Muscle layer of colon (tissue), 2 donors: ENCODE measurements at regions not wholly inside any gene's neighbourhood (a gene's known extent, or its start where the extent isn't known, plus 50 kb on each side); places are given as distances from the start of the nearest gene placed in this dataset.

Experiments
- H3K27ac ChIP-seq: one replicate; pipeline ENCODE4 v1.7.0; 2013; ENCODE audit warnings: low read depth, mild to moderate bottlenecking, low read length, moderate library complexity
- H3K27me3 ChIP-seq, 2 donors: one replicate each; pipeline ENCODE4 v1.7.0; 2013; ENCODE audit warnings: low read length in 2 of 2, mild to moderate bottlenecking in 2 of 2; ENCODE audit not compliant: insufficient read depth in 2 of 2, control insufficient read depth in 1 of 2
- H3K36me3 ChIP-seq: one replicate; pipeline ENCODE4 v1.7.0; 2013; ENCODE audit warnings: mild to moderate bottlenecking, low read length; ENCODE audit not compliant: insufficient read depth
- H3K4me1 ChIP-seq: one replicate; pipeline ENCODE4 v1.7.0; 2013; ENCODE audit warnings: mild to moderate bottlenecking, low read length; ENCODE audit not compliant: insufficient read depth
- H3K4me3 ChIP-seq, 2 donors: one replicate each; pipeline ENCODE4 v1.7.0; 2013; ENCODE audit warnings: low read length in 2 of 2, low read depth in 1 of 2, mild to moderate bottlenecking in 1 of 2, moderate library complexity in 1 of 2
- H3K9ac ChIP-seq: one replicate; pipeline ENCODE4 v1.7.0; 2013; ENCODE audit warnings: low read length
- H3K9me3 ChIP-seq: one replicate; pipeline ENCODE4 v1.7.0; 2013; ENCODE audit warnings: mild to moderate bottlenecking, low read length
- donor health status: abdominal sarcoma.
- donor health status: Adenocarcinoma of cecum.

DNA sequence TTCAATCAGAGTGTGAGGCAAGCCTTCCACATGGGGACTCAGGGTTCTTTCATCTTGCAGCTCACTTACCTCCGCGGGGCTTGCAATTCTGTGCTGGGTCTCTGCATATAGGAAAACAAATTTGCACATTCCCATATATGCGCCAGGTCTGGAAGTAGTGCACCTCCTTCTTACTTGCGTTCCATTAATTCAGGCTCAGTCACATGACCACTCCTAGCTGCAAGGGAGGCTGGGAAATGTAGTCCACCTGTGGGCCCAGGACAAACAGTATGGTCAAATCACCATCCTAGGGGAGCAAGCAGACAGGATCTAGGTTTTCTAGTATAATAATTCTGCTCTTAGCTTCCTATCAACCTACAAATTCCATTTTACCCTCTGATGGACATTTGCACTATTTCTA, 160.4 kb downstream of the AACS start:
- H3K4me1 ChIP-seq: no peaks in the 10 kb centered on the region
- no peaks in the 10 kb centered on the region for H3K27me3 ChIP-seq
- H3K9me3 ChIP-seq: no peaks in the 10 kb centered on the region
- no peak overlapping the region for H3K27ac ChIP-seq
- H3K4me3 ChIP-seq: no peak overlapping the region
- H3K9ac ChIP-seq: no peak overlapping the region
- no peaks in the 10 kb centered on the region for H3K36me3 ChIP-seq

DNA sequence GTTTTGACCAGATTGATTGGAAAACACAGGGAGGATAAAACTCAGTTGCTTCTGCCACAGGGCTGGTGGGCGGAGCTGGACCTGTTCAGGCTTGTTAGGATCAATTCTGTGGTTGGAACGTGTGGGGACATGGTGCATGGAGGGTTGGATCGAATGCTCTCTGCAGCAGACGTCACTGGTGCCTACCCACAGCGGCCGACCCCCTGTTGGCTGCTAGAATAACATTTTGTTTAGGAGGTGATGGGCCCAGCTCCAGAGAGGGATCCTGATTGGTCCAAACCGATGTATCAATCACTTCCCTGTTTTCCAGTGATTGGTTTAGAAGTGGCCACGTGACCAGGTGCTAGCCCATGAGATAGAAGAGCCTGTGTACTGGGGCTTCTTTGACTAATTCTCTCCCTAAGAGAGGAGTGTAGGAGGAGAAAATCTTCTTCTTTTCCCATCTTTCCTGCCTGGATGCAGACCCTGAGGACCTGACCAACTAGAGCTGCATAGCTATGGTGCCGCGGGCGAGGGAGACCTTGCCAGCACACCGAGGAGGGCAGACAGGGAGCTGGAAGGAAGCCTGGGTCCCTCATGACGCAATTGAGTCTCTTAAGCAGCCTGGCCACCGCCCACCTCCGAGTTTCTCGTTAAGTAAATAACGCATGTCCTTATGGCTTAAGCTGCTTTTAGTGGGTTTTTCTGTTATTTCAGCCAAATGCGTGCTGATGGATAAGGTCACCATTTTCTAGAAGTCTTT, 163.5 kb downstream of the AACS start:
- Histone ChIP-seq H3K27me3 (no peaks in the 10 kb centered on the region), H3K9ac (no peak overlapping the region), H3K27ac (no peak overlapping the region), H3K4me3 (no peak overlapping the region), H3K9me3 (no peaks in the 10 kb centered on the region), H3K4me1 (no peaks in the 10 kb centered on the region), H3K36me3 (no peaks in the 10 kb centered on the region)

DNA sequence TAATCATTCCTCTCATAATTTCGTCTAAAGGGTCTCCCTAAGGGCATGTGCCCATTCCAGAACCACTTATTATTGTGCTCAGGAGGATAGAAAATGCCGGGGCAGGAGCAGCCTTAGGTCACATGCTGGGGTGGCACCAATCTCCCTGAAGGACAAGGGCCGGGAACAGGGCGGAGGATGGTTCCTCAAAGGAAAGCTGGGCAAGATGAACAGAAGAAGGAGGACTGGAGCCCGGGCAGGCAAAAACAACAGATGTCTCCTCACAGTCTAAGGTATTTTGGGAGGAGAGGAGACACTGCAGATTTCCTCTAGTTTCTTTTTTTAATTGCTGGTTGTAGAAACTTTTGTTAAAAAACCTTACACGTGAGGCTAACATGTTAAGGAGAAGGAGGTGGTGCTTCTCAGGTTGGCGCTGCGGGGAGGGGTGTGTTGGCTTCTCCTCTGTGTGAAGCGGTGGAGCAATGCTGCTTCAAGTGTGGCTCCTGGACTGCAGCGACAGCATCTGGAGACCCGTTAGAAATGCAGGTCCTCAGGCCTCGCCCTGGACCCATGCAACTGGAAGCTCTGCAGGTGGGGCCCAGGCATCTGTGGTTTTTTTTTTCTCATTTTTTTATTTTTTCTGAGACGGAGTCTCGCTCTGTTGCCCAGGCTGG, 164.8 kb downstream of the AACS start:
- Histone ChIP-seq H3K36me3 (no peaks in the 10 kb centered on the region), H3K4me1 (no peaks in the 10 kb centered on the region)

DNA sequence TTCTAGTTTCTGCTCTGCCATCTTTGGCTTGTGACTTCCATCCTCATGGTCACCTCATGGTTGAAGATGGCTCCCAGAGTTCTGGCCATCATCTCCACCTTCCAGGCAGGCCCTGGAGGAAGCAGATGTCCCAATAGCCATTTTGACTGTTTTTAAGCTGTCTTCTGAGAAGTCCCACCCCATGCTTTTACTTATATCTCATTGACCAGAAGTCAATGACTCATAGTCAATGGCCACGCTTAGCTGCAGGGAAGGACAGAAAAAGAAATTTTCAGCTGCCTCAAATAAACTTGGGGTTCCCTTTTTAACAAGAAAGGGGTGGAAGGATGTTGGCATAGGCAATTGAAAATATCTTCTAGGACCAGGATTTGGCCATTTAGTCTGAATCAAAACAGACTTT, 168.1 kb downstream of the AACS start:
- no peak overlapping the region for H3K9ac ChIP-seq
- H3K27me3 ChIP-seq: no peaks in the 10 kb centered on the region
- no peaks in the 10 kb centered on the region for H3K36me3 ChIP-seq
- no peak overlapping the region for H3K27ac ChIP-seq
- no peaks in the 10 kb centered on the region for H3K4me1 ChIP-seq
- H3K9me3 ChIP-seq: no peaks in the 10 kb centered on the region
- H3K4me3 ChIP-seq: no peak overlapping the region

More for the DNA sequence above, 164.8 kb downstream of the AACS start:
- H3K27me3 ChIP-seq: no peaks in the 10 kb centered on the region
- no peak overlapping the region for H3K9ac ChIP-seq
- no peaks in the 10 kb centered on the region for H3K9me3 ChIP-seq
- no peak overlapping the region for H3K27ac ChIP-seq
- H3K4me3 ChIP-seq: no peak overlapping the region

DNA sequence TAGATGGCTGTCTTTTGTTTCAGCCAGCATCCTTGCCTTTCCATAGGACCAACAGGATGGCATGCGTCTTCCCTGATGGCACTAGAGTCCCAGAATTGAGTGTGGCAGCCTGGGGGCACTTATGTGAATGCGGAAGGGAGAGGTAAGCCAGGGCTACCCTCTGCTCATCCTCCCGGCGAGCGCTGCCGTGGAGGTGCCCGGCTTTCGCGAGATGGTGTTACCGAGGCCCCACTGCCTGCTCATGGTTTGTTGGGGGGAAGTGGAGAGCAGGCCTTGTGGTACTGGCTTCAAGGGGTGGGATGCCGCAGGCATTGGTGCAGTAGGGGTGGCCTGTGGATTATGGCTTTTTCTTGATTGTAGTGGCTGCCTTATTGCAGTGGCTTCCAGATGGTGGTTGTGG, 174.3 kb downstream of the AACS start:
- Histone ChIP-seq H3K4me1 (no peaks in the 10 kb centered on the region), H3K27me3 (no peaks in the 10 kb centered on the region), H3K9me3 (no peaks in the 10 kb centered on the region), H3K36me3 (no peaks in the 10 kb centered on the region), H3K4me3 (no peak overlapping the region), H3K27ac (no peak overlapping the region), H3K9ac (no peak overlapping the region)

DNA sequence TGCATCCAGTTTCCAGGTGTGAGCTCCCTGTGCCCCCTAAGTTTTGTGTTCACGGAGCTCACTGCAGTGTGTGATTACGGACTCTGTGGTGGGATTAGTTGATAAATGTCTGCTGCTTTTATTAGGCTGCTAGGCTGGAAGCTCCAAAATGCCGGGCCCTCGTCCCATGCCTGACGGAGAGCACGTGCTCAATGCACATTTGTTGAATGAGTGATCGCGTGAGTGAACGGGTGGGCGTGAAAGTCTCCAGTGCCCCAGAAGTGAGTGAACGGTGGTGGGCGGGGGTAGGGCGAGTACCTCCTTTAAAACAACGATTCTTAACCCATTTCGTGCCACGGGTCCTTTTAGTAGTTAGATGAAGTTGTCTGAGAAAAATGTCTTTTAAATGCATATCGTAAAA, 175.5 kb downstream of the AACS start:
- H3K27me3 ChIP-seq: no peaks in the 10 kb centered on the region
- H3K4me3 ChIP-seq: no peak overlapping the region
- H3K36me3 ChIP-seq: no peaks in the 10 kb centered on the region
- H3K27ac ChIP-seq: no peak overlapping the region
- H3K9me3 ChIP-seq: no peaks in the 10 kb centered on the region
- no peaks in the 10 kb centered on the region for H3K4me1 ChIP-seq
- H3K9ac ChIP-seq: no peak overlapping the region

DNA sequence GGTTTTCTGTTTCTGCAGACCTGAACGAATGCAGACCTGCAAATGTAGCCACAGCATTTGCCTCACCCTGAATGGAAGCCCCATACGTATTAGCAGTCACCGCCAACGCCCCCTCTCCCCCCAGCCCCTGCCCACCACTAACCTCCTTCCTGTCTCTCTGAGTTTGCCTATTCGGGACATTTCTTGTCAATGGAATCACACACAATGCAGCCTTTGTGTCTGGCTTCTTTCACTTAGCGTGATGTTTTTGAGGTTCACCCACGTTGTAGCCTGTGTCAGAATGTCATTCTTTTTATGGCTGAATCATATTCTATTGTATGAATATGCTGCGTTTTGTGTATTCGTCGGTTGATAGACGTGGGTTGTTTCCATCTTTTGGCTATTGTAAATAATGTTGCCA, 178.6 kb downstream of the AACS start:
- Histone ChIP-seq H3K4me1 (no peaks in the 10 kb centered on the region), H3K9ac (no peak overlapping the region), H3K4me3 (no peak overlapping the region), H3K36me3 (no peaks in the 10 kb centered on the region), H3K27ac (no peak overlapping the region), H3K9me3 (no peaks in the 10 kb centered on the region), H3K27me3 (no peaks in the 10 kb centered on the region)

DNA sequence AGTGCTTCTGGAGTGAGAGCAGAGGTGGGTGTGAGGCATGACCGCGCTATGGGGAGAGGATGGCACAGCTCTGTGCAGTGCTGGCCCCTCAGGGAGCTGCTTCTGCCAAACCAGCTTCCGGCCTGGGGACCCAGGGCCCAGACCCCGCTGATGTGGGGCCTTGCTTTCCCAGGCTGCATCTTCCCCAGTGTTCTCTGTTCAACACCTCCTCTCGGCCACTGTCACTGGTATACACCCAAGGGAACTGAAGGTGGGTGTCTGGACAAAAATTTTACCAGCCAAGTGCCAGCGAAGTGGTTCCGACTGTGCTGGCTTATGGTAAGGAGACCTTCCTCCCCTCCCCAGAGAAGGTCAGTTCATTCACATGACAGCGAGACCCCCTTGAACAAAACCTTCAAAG, 179.1 kb downstream of the AACS start:
- Histone ChIP-seq H3K4me1 (no peaks in the 10 kb centered on the region), H3K9ac (no peak overlapping the region), H3K27ac (no peak overlapping the region), H3K27me3 (no peaks in the 10 kb centered on the region), H3K9me3 (no peaks in the 10 kb centered on the region), H3K36me3 (no peaks in the 10 kb centered on the region), H3K4me3 (no peak overlapping the region)

DNA sequence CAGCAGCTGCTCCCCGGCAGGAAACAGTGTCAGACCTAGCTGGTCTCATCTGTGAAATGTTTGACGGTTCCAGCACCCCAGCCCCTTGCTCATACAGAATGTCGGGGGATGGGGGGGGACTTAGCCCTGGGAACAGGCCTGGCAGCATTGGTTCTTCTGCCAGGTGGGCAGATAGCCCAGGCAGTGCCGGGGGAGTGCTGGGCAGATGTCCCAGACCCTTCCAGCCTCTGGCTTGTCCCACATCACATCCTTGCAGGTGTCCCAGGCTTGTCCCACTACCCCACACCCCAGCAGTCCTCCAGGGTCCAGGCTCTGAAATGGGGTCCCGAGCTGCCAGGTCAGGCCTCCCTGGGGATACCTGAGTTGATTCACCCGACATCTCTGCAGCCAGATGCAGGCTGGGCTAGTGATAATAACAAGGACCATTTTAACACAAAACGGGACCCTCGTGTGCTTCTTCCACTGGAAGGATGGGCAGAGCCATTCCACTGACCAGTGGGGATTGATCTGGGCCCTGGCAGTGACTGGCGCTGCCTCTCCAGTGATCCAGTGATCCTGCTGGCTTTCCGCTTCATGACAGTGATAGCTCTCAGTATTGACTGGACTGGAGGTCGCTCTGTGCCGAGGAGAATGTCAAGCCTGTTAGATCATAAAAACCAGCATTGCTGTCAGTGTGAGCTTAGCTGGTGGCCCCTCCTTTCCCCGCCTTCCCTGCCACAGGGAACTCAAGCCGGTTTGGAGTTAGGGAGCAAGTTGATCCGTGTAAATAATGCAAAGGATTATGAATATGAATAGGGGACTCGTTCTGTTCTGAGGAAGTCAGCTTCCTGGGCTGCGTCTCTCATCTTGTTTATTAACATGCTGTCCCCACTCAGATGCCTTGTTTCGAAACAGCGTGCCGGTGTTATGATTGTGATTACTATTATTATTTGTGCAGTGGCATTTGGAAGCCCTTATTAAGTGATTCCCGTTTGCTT, 180.6 kb downstream of the AACS start:
- Histone ChIP-seq H3K4me1 (no peaks in the 10 kb centered on the region), H3K4me3 (no peak overlapping the region), H3K9ac (no peak overlapping the region), H3K27me3 (no peaks in the 10 kb centered on the region), H3K27ac (no peak overlapping the region), H3K36me3 (no peaks in the 10 kb centered on the region), H3K9me3 (no peaks in the 10 kb centered on the region)

DNA sequence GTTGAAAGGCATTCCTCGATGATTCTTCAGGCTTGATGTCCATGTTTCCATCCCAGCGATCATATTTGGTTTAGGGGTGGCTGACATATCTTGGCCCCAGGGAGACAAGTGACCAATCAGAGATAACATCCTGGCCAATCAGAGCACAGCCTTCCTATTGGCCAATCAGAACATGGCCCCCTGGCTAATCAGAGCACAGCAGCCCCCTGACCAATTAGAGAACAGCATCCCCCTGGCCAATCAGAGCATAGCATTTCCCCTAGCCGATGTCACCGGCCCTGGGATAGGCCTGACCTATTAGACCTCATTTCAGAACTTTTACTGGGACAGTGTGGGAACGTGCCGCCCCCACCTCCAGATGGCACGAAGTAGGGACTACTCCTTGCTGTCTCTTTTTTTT, 182.2 kb downstream of the AACS start:
- no peak overlapping the region for H3K27ac ChIP-seq
- H3K9me3 ChIP-seq: no peaks in the 10 kb centered on the region
- H3K27me3 ChIP-seq: no peaks in the 10 kb centered on the region
- H3K4me3 ChIP-seq: no peak overlapping the region
- H3K4me1 ChIP-seq: no peaks in the 10 kb centered on the region
- H3K9ac ChIP-seq: no peak overlapping the region
- no peaks in the 10 kb centered on the region for H3K36me3 ChIP-seq

DNA sequence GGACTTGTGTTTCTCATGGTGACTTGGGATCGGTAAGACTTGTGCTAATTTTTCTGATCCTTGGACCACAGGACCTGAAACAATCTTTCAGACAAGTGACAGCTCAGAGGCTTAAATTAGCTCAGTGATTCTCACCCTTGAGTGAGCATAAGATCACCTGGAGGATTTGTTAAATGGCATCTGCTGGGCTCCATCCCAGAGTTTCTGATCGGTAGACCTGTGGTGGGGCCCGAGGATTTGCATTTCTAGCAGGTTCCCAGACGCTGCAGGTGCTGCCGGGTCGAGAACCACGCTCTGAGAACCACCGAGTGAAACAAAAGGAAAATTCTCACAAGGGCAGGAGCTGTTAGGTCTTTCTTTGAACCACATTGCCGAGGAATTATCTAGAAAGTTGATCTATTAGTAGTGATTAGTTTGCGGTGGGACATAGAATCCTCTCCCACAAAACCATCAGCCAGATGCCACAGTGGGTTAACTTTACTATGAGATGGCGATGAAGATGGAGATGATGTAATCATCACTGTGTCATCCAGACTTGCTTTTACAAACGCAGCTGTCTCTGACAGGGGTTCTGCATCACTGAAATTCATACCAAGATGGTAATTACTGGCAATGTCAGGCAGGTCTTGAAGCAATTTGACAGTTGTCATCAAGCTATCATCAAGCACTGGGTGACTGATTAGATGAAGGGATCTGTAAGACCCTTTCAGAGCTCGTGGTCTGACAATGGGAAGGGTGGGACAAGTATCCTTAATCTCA, 184.0 kb downstream of the AACS start:
- Histone ChIP-seq H3K36me3 (no peaks in the 10 kb centered on the region), H3K4me1 (no peaks in the 10 kb centered on the region), H3K9ac (no peak overlapping the region), H3K4me3 (no peak overlapping the region), H3K9me3 (no peaks in the 10 kb centered on the region), H3K27ac (no peak overlapping the region), H3K27me3 (no peaks in the 10 kb centered on the region)
